AG04450 (cell line): ENCODE measurements at regions not wholly inside any gene's neighbourhood (a gene's known extent, or its start where the extent isn't known, plus 50 kb on each side); places are given as distances from the start of the nearest gene placed in this dataset.

ENCODE experiments used
- CTCF ChIA-PET: fragments of 300-600, 350-600 bp; formaldehyde crosslinking; extraction: SDS; loops from one replicate; lab custom pipeline; 2022; ENCODE audit warnings: antibody characterized with exemption, inconsistent platforms; lab: Charles Lee
- POLR2A ChIA-PET: fragments of 350-600 bp; formaldehyde crosslinking; extraction: SDS; loops from one replicate; lab custom pipeline; 2021; ENCODE audit warnings: antibody characterized with exemption, inconsistent platforms; lab: Yijun Ruan, JAX
- DNase-seq: peaks from one replicate; pipeline ENCODE4 v3.0.0-alpha.2; 2011; ENCODE audit warnings: low read depth, low spot score
- H3K27ac ChIP-seq: one replicate; pipeline ENCODE4 v1.5.1; 2012; ENCODE audit warnings: low read depth, low read length, control low read depth
- H3K27me3 ChIP-seq: one replicate; pipeline ENCODE4 v1.6.0; 2012; ENCODE audit warnings: low read length; ENCODE audit not compliant: control insufficient read depth, insufficient read depth
- H3K4me3 ChIP-seq: 2 replicates; pipeline ENCODE4 v1.5.1; 2011; ENCODE audit warnings: mild to moderate bottlenecking, low read depth, low read length, control low read depth
- H3K9me3 ChIP-seq: 2 replicates; pipeline ENCODE4 v1.5.1; 2012; ENCODE audit warnings: low read length; ENCODE audit not compliant: control insufficient read depth, insufficient read depth
- TF ChIP-seq, protein P1 (sequence below): IDR thresholded peaks from 2 replicates; pipeline ENCODE4 v1.5.1; 2011; ENCODE audit warnings: low read depth, low read length, control low read depth, inconsistent platforms

DNA sequence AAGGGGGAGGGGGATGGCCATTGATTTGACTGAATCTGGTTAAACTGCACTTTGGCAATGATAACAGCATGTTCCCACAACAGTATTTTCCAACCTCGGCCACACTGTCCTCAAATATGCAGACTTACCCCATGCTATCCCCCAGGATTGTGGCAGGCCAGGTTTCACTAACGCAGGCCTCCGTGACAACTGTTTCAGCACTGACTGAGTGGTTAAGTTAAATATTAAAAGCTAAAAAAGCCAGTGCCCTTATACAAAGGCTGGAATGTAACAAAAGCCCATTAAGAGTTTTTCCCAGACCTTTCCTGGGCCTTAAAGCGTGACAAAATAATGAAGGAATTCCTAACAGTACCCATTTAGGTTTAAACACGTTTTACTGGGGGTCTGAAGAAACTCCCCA is 202.9 kb downstream of the USP25 start:
- ChIA-PET CTCF (interaction anchor here (0.6 kb wide), 1 partner anchor 254 kb away, joined by 3 read pairs; no protein-coding TSS in a partner anchor), POLR2A (no interaction called here)
- Histone ChIP-seq H3K27me3 (no peaks in the 10 kb centered on the region), H3K27ac (no peak overlapping the region), H3K9me3 (no peaks in the 10 kb centered on the region), H3K4me3 (no peak overlapping the region)
- DNase-seq: no peak
- TF ChIP-seq, protein P1, sequence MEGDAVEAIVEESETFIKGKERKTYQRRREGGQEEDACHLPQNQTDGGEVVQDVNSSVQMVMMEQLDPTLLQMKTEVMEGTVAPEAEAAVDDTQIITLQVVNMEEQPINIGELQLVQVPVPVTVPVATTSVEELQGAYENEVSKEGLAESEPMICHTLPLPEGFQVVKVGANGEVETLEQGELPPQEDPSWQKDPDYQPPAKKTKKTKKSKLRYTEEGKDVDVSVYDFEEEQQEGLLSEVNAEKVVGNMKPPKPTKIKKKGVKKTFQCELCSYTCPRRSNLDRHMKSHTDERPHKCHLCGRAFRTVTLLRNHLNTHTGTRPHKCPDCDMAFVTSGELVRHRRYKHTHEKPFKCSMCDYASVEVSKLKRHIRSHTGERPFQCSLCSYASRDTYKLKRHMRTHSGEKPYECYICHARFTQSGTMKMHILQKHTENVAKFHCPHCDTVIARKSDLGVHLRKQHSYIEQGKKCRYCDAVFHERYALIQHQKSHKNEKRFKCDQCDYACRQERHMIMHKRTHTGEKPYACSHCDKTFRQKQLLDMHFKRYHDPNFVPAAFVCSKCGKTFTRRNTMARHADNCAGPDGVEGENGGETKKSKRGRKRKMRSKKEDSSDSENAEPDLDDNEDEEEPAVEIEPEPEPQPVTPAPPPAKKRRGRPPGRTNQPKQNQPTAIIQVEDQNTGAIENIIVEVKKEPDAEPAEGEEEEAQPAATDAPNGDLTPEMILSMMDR: no peak

DNA sequence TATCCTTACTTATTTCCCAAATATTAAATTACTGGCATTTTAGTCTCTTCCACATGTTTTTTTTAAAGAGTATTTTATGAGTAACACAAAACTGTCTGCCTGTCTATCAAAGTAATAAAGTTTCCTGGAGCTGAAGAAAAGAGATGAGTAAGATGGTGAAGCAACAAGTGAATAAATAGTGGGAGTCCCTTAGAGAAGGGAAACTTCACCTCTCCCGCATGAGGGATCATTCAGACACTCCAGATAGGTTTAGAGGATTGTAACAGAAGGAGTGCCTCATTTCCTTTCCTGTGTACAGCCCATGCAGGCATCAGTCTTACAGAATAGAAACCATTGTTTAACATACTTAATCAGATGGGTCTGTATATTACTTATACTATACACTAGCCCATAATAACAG is 205.7 kb downstream of the USP25 start:
- ChIA-PET POLR2A (no interaction called here), CTCF (no interaction called here)
- no peaks in the 10 kb centered on the region for H3K9me3 ChIP-seq
- H3K4me3 ChIP-seq: no peak overlapping the region
- no peak for DNase-seq
- no peak overlapping the region for H3K27ac ChIP-seq
- TF ChIP-seq, protein P1: no peak
- no peaks in the 10 kb centered on the region for H3K27me3 ChIP-seq

DNA sequence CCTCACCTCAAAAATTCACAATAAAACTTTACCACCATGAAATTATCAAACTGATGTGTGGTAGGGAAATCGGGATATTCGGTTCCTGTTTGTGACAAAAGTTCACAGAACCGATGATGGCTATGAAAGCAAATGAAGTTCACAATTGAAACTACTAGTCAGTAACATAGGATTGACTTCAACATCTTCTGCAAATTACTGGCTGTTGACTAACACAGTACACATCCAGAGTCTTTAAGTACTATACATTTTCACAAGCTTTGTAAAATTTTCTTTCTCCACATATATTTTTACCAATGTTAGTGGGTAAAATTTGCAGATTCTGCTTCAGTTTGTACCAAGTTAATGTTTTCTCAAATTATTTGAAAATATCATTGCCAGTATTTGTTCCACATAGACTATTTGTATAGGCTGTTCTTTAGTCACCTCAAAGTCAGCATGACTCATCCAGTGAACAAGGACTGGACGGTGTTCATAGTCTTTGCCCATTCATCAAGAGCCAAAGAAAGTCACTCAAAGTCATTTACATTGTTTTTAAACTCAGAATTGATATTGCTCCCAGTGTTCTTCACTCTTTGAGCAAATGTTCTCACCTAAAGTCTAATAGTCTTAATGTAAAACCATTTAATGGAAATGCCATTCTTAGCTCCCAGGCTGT is 213.4 kb downstream of the USP25 start:
- no peak for DNase-seq
- Histone ChIP-seq H3K4me3 (no peak overlapping the region), H3K9me3 (no peaks in the 10 kb centered on the region), H3K27me3 (no peaks in the 10 kb centered on the region), H3K27ac (no peak overlapping the region)
- TF ChIP-seq, protein P1: no peak
- ChIA-PET CTCF (interaction anchor here (0.5 kb wide), 1 partner anchor 9 kb away, joined by 5 read pairs; no protein-coding TSS in a partner anchor), POLR2A (no interaction called here)

GRCh38 chr21:15947677-15948076 is 217.9 kb downstream of the USP25 start:
- TF ChIP-seq, protein P1: no peak
- ChIA-PET POLR2A (no interaction called here), CTCF (no interaction called here)
- H3K27me3 ChIP-seq: no peaks in the 10 kb centered on the region
- H3K9me3 ChIP-seq: no peaks in the 10 kb centered on the region
- DNase-seq: no peak
- no peak overlapping the region for H3K4me3 ChIP-seq
- no peak overlapping the region for H3K27ac ChIP-seq

- POLR2A ChIA-PET: no interaction called here
- CTCF ChIA-PET: no interaction called here
- TF ChIP-seq, protein P1: no peak
- Histone ChIP-seq H3K27ac (no peak overlapping the region), H3K4me3 (no peak overlapping the region), H3K27me3 (no peaks in the 10 kb centered on the region), H3K9me3 (peaks cover 7% of the 10 kb centered on the region; the same call in 1 of the 2 replicates)
- no peak for DNase-seq
Observed at GRCh38 chr21:15953551-15954116, 223.9 kb downstream of the USP25 start.
